ENCODE measurements at regions not wholly inside any gene's neighbourhood (a gene's known extent, or its start where the extent isn't known, plus 50 kb on each side); places are given as distances from the start of the nearest gene placed in this dataset.
"Not testable (repeated sequence)": the region's sequence is repeated elsewhere in the genome, so short reads cannot be mapped to it uniquely, and the experiment has no call there.

- H3K4me3 ChIP-seq: no peak overlapping the region
- intact Hi-C loops (cut with DNase I): no loop called here
- H3K27me3 ChIP-seq: no peaks in the 10 kb centered on the region
- peaks cover 4 to 22% of the 10 kb centered on the region in 2 donors for H3K4me1 ChIP-seq
- H3K9me3 ChIP-seq: no peaks in the 10 kb centered on the region
- no peak for TF ChIP-seq CTCF (IDR thresholded peaks at IDR 0.05)
- DNase-seq (ENCODE audit: low spot score in 2 of 2): no peak
- no peaks in the 10 kb centered on the region for H3K36me3 ChIP-seq
- H3K27ac ChIP-seq: no peak overlapping the region
Measured at GRCh38 chr10:94116848-94117247, 123.1 kb downstream of the PLCE1 start.

GRCh38 chr10:94122211-94122610 lies 128.5 kb downstream of the PLCE1 start:
- H3K9me3 ChIP-seq: no peaks in the 10 kb centered on the region

GRCh38 chr10:94123258-94123995 lies 129.7 kb downstream of the PLCE1 start:
- H3K27me3 ChIP-seq: no peaks in the 10 kb centered on the region
- H3K27ac ChIP-seq: peak overlapping the region; percentile 19 to 62
- no peaks in the 10 kb centered on the region for H3K9me3 ChIP-seq
- intact Hi-C loops (cut with DNase I): no loop called here
- DNase-seq (ENCODE audit: low spot score in 2 of 2): no peak
- TF ChIP-seq CTCF (IDR thresholded peaks at IDR 0.05): no peak
- H3K4me1 ChIP-seq: peaks cover 14 to 50% of the 10 kb centered on the region in 2 donors
- H3K4me3 ChIP-seq: no peak overlapping the region
- no peaks in the 10 kb centered on the region for H3K36me3 ChIP-seq

More at GRCh38 chr10:94122211-94122610, 128.5 kb downstream of the PLCE1 start:
- no peak for DNase-seq (ENCODE audit: low spot score in 2 of 2)
- intact Hi-C loops (cut with DNase I): no loop called here
- H3K4me3 ChIP-seq: no peak overlapping the region
- peaks cover 14 to 50% of the 10 kb centered on the region in 2 donors for H3K4me1 ChIP-seq
- no peaks in the 10 kb centered on the region for H3K36me3 ChIP-seq
- H3K27me3 ChIP-seq: no peaks in the 10 kb centered on the region
- H3K27ac ChIP-seq: peak overlapping the region; percentile 19 to 62
- TF ChIP-seq CTCF (IDR thresholded peaks at IDR 0.05): no peak

GRCh38 chr10:94124147-94124546 lies 130.4 kb downstream of the PLCE1 start:
- Histone ChIP-seq H3K4me1 (peaks cover 14 to 54% of the 10 kb centered on the region in 2 donors), H3K27ac (peak overlapping the region; percentile 59 to 61)
- H3K9me3 ChIP-seq; H3K27me3 ChIP-seq; H3K36me3 ChIP-seq; DNase-seq (ENCODE audit: low spot score in 2 of 2); intact Hi-C loops (cut with DNase I); H3K4me3 ChIP-seq: not testable (repeated sequence)

GRCh38 chr10:94125268-94125667 lies 131.5 kb downstream of the PLCE1 start:
- H3K27me3 ChIP-seq; H3K36me3 ChIP-seq; H3K4me3 ChIP-seq; DNase-seq (ENCODE audit: low spot score in 2 of 2); H3K9me3 ChIP-seq: not testable (repeated sequence)
- intact Hi-C loops (cut with DNase I): loop anchor here (5.0 kb wide), 1 partner anchor 33 kb away; no protein-coding TSS in a partner anchor
- H3K4me1 ChIP-seq: peaks cover 19 to 58% of the 10 kb centered on the region in 2 donors
- peak overlapping the region; percentile 59 to 61 for H3K27ac ChIP-seq

GRCh38 chr10:94125856-94126255 lies 132.1 kb downstream of the PLCE1 start:
- Histone ChIP-seq H3K27me3 (no peaks in the 10 kb centered on the region), H3K4me1 (peaks cover 19 to 61% of the 10 kb centered on the region in 2 donors)
- intact Hi-C loops (cut with DNase I): loop anchor here (5.0 kb wide), 1 partner anchor 34 kb away; no protein-coding TSS in a partner anchor

More at GRCh38 chr10:94125856-94126255, 132.1 kb downstream of the PLCE1 start:
- H3K4me3 ChIP-seq: no peak overlapping the region
- no peak for DNase-seq (ENCODE audit: low spot score in 2 of 2)
- no peaks in the 10 kb centered on the region for H3K9me3 ChIP-seq
- TF ChIP-seq CTCF (IDR thresholded peaks at IDR 0.05): no peak
- H3K27ac ChIP-seq: peak overlapping the region; percentile 59 to 61
- H3K36me3 ChIP-seq: no peaks in the 10 kb centered on the region

All from ascending aorta (tissue), 2 donors.